PFSK-1 (cell line): ENCODE measurements at regions not wholly inside any gene's neighbourhood (a gene's known extent, or its start where the extent isn't known, plus 50 kb on each side); places are given as distances from the start of the nearest gene placed in this dataset.

Source experiments
- POLR2AphosphoS5 ChIP-seq: IDR thresholded peaks from 2 replicates; pipeline ENCODE4 v1.6.1; 2012; ENCODE audit warnings: low read depth, mild to moderate bottlenecking, control low read depth, low read length, moderate library complexity
- SIN3A ChIP-seq: IDR thresholded peaks from 2 replicates; pipeline ENCODE4 v1.6.1; 2012; ENCODE audit warnings: mild to moderate bottlenecking, low read length, moderate library complexity, borderline replicate concordance; ENCODE audit not compliant: insufficient read depth

DNA sequence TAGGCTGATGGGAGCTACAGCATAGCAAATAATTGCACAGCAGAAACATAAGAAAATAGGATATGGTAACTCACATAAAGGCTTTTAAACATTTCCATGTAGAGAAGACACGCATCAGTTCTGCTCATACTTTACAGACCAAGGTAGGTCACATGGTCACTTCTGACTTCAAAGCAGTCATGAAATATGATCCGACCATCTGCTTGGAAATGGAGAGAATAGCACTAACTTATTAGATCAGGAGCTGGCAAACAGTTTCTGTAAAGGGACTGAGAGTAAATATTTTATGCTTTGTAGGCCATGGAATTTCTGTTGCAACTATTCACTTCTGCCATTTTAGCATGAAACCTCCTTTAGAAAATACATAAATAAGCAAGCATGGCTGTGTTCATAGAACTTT is 936.6 kb upstream of the FANCL start:
- TF ChIP-seq SIN3A (no peak), POLR2AphosphoS5 (no peak)
